GM12878 (cell line): ENCODE measurements at regions not wholly inside any gene's neighbourhood (a gene's known extent, or its start where the extent isn't known, plus 50 kb on each side); places are given as distances from the start of the nearest gene placed in this dataset.

Experiments used
- ATAC-seq: fragments of 200-7000 bp; cut with Tn5 transposase; 3 replicates; pipeline ENCODE4 v1.9.1; 2020; ENCODE audit warnings: mild to moderate bottlenecking, moderate library complexity
- BruUV-seq: library from RNA; stranded (reverse); fragments of 400-500 nt; replicated peaks from 2 replicates; lab custom pipeline; 2021; lab: Mats Ljungman, UMichigan
- CTCF ChIA-PET: fragments of 300-600 bp; sonication (Branson Sonifier 250); formaldehyde crosslinking; extraction: SDS; loops from one replicate; lab custom pipeline; 2021; ENCODE audit warnings: inconsistent platforms; lab: Yijun Ruan, JAX
- POLR2A ChIA-PET: fragments of 350-600 bp; formaldehyde crosslinking; extraction: SDS; loops from one replicate; lab custom pipeline; 2021; ENCODE audit warnings: inconsistent platforms; lab: Charles Lee
- RAD21 ChIA-PET: fragments of 300-600 bp; sonication (Branson Sonifier 250); formaldehyde crosslinking; loops from one replicate; lab custom pipeline; 2023; ENCODE audit warnings: antibody characterized with exemption; ENCODE audit not compliant: unreplicated experiment; lab: Charles Lee
- SMC1A ChIA-PET: fragments of 300-600 bp; sonication (Branson Sonifier 250); formaldehyde crosslinking; loops from one replicate; lab custom pipeline; 2023; ENCODE audit not compliant: unreplicated experiment, uncharacterized antibody; lab: Charles Lee
- DNase-seq: peaks from one replicate; pipeline ENCODE4 v3.0.0-alpha.2; 2011; ENCODE audit warnings: low read depth, low spot score
- FAIRE-seq: peaks from 3 replicates; lab custom pipeline; 2011; peaks lifted over from hg19 to GRCh38; lab: Jason Lieb, UNC
- H2AFZ ChIP-seq: 2 replicates; pipeline ENCODE4 v1.6.0; 2011; ENCODE audit warnings: low read depth, low read length, control low read depth; ENCODE audit not compliant: control insufficient read depth
- H3K27ac ChIP-seq: 2 replicates; pipeline ENCODE4 v1.5.1; 2011; ENCODE audit warnings: control low read depth; ENCODE audit not compliant: control insufficient read depth, insufficient read depth
- H3K27me3 ChIP-seq, 2 experiments: replicated peaks in 1 of 2; 2 replicates each; pipeline versions ENCODE4 v1.6.0 to v1.6.1; 2011; ENCODE audit warnings: low read length in 1 of 2; ENCODE audit not compliant: control insufficient read depth in 2 of 2, insufficient read depth in 2 of 2
- H3K36me3 ChIP-seq, 2 experiments: 2 replicates each; pipeline ENCODE4 v1.5.1; 2011; ENCODE audit warnings: low read length in 1 of 2; ENCODE audit not compliant: control insufficient read depth in 2 of 2, insufficient read depth in 2 of 2
- H3K4me1 ChIP-seq: 2 replicates; pipeline ENCODE4 v1.6.1; 2011; ENCODE audit warnings: mild to moderate bottlenecking, low read length, moderate library complexity, mixed read lengths; ENCODE audit not compliant: control insufficient read depth, insufficient read depth
- H3K4me2 ChIP-seq: 2 replicates; pipeline ENCODE4 v1.6.0; 2011; ENCODE audit warnings: control low read depth; ENCODE audit not compliant: control insufficient read depth, insufficient read depth
- H3K4me3 ChIP-seq: fragments of 200-600 bp; sonication (generic); 2 replicates; pipeline ENCODE4 v1.5.1; 2016
- H3K79me2 ChIP-seq: 2 replicates; pipeline ENCODE4 v1.6.0; 2011; ENCODE audit warnings: low read length; ENCODE audit not compliant: control insufficient read depth, insufficient read depth
- H3K9ac ChIP-seq: 2 replicates; pipeline ENCODE4 v1.8.0; 2011; ENCODE audit warnings: low read length, control low read depth, mixed read lengths; ENCODE audit not compliant: control insufficient read depth, insufficient read depth
- H3K9me3 ChIP-seq: replicated peaks from 3 replicates; pipeline ENCODE4 v1.5.1; 2011; ENCODE audit warnings: mild to moderate bottlenecking, low read length; ENCODE audit not compliant: control insufficient read depth, insufficient read depth
- H4K20me1 ChIP-seq: 2 replicates; pipeline ENCODE4 v1.6.0; 2011; ENCODE audit not compliant: control insufficient read depth, insufficient read depth
- HDAC2 ChIP-seq: fragments of 200-600 bp; sonication (generic); IDR thresholded peaks from 2 replicates; pipeline ENCODE4 v1.6.1; 2017
- KAT2A ChIP-seq: conservative IDR thresholded peaks from 2 replicates; pipeline ENCODE4 v1.6.1; 2011; ENCODE audit warnings: low read depth, low read length; ENCODE audit not compliant: control insufficient read depth
- PAX5 ChIP-seq: IDR thresholded peaks from 2 replicates; pipeline ENCODE4 v1.6.1; 2011; ENCODE audit warnings: low read depth, low read length, borderline replicate concordance
- RBBP5 ChIP-seq: fragments of 200-600 bp; sonication (generic); conservative IDR thresholded peaks from 2 replicates; pipeline ENCODE4 v1.6.1; 2016
- SRF ChIP-seq, 2 experiments: IDR thresholded peaks; 2 replicates each; pipeline ENCODE4 v1.6.1; 2011; ENCODE audit warnings: low read depth in 2 of 2, low read length in 2 of 2, mild to moderate bottlenecking in 1 of 2, moderate library complexity in 1 of 2
- WGBS: methylation state at CpG from one replicate; pipeline ENCODE4 v1.1.6; 2016; ENCODE audit warnings: low lambda C conversion rate; ENCODE audit not compliant: insufficient replicate concordance, insufficient coverage; ENCODE audit errors: missing lambda C conversion rate; 5-methylcytosine and 5-hydroxymethylcytosine counted together
- in situ Hi-C: fragments of 300-500 bp; cut with MboI; formaldehyde crosslinking; loops from 9 replicates; pipeline ENCODE4 v1.14.3; 2018; ENCODE audit warnings: mixed read lengths
- intact Hi-C: fragments of 100-400 bp; cut with micrococcal nuclease; formaldehyde crosslinking; loops from one replicate; pipeline ENCODE4 v1.14.2; 2022; ENCODE audit not compliant: unreplicated experiment
- TF ChIP-seq, protein P1 (sequence below): IDR thresholded peaks from 2 replicates; pipeline ENCODE4 v1.6.1; 2011; ENCODE audit warnings: low read depth, mild to moderate bottlenecking, low read length, moderate library complexity, borderline replicate concordance; ENCODE audit errors: extremely low read depth
- TF ChIP-seq, protein P2 (sequence below): fragments of 450-650 bp; IDR thresholded peaks from 2 replicates; pipeline ENCODE4 v1.6.1; 2017; ENCODE audit warnings: mild to moderate bottlenecking, moderate library complexity
- TF ChIP-seq, protein P3 (sequence below): IDR thresholded peaks from 2 replicates; pipeline ENCODE4 v1.6.1; 2012; ENCODE audit warnings: low read length, inconsistent platforms
- TF ChIP-seq, protein P4 (sequence below): fragments of 450-650 bp; IDR thresholded peaks from 2 replicates; pipeline ENCODE4 v1.6.1; 2018; ENCODE audit warnings: mild to moderate bottlenecking, low read depth, moderate library complexity; ENCODE audit not compliant: partially characterized antibody

DNA sequence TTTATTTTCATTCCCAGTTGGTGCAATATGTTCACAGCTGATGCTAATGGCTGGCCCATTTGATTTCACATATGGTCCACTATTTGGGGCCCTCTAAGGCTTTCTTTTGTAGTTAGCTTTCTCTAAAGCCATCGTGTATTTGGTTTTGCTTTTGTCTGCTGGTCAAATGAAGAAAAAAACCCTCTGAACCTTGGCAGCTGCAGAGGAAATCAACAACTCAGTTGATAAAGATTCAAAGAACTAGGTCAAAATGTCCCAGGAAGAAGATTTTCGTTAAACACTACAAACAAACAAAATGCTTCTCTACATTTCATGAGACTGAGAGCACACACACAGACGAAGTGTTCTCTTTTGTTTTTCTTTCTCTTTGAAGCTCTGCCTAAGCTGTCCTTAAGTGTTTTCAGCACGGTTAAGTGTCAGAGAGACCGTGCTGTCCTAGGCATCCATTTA is 655.0 kb downstream of the RWDD3 start:
- no peak for ATAC-seq
- H3K4me3 ChIP-seq: no peak overlapping the region
- FAIRE-seq: no peak
- BruUV-seq: no TSS peak
- no peaks in the 10 kb centered on the region for H3K4me1 ChIP-seq
- no peaks in the 10 kb centered on the region for H3K27me3 ChIP-seq
- no peak overlapping the region for H3K27ac ChIP-seq
- CTCF ChIA-PET: interaction anchor here (1.1 kb wide), 1 partner anchor 11 kb away, joined by 3 read pairs; no protein-coding TSS in a partner anchor
- H3K9ac ChIP-seq: no peak overlapping the region
- H4K20me1 ChIP-seq: no peaks in the 10 kb centered on the region
- intact Hi-C loops (no loop called here), in situ Hi-C loops (no loop called here)
- H3K36me3 ChIP-seq: no peaks in the 10 kb centered on the region
- no peak for TF ChIP-seq PAX5
- TF ChIP-seq, protein P1, sequence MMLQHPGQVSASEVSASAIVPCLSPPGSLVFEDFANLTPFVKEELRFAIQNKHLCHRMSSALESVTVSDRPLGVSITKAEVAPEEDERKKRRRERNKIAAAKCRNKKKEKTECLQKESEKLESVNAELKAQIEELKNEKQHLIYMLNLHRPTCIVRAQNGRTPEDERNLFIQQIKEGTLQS: no peak
- H2AFZ ChIP-seq: no peak overlapping the region
- RAD21 ChIA-PET: no interaction called here
- no peak for DNase-seq
- POLR2A ChIA-PET: no interaction called here
- no peaks in the 10 kb centered on the region for H3K9me3 ChIP-seq
- SMC1A ChIA-PET: no interaction called here
- 3% methylated on average over 5 of the region's 5 CpGs for WGBS
- H3K79me2 ChIP-seq: no peaks in the 10 kb centered on the region
- H3K4me2 ChIP-seq: no peak overlapping the region

DNA sequence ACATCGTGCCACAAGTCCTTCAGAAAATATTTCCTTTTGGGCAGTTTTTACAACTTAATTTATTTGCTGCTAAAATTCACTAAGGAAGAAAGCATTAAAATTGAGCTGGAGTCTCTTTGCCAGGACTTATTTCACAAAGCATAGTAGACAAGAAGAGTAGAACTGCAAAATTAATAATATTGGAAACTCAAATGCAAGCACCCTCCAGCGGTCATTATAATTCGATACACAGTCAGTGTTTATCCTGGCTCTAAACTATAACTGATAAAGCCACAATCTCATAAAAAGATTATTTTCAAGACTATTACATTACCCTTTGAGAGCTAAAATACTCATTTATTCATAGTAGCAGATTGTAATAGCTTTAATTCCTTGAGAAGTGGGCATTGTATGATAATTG is 655.4 kb downstream of the RWDD3 start:
- Histone ChIP-seq H3K4me3 (no peak overlapping the region), H3K79me2 (no peaks in the 10 kb centered on the region), H3K4me1 (no peaks in the 10 kb centered on the region), H3K4me2 (no peak overlapping the region), H3K27me3 (no peaks in the 10 kb centered on the region), H3K27ac (no peak overlapping the region), H3K36me3 (no peaks in the 10 kb centered on the region), H3K9me3 (no peaks in the 10 kb centered on the region), H3K9ac (no peak overlapping the region), H4K20me1 (no peaks in the 10 kb centered on the region), H2AFZ (no peak overlapping the region)
- FAIRE-seq (no peak), DNase-seq (no peak), ATAC-seq (no peak)
- WGBS: 39% methylated on average over 3 of the region's 3 CpGs
- no TSS peak for BruUV-seq
- POLR2A ChIA-PET: no interaction called here
- SMC1A ChIA-PET: no interaction called here
- intact Hi-C loops: no loop called here
- RAD21 ChIA-PET: no interaction called here
- CTCF ChIA-PET: no interaction called here
- in situ Hi-C loops: no loop called here
- TF ChIP-seq KAT2A (no peak), SRF (IDR thresholded peaks at IDR 0.05; ENCODE audit: low read depth in 2 of 2, low read length in 2 of 2) (no peak), RBBP5 (no peak), HDAC2 (no peak)
- TF ChIP-seq, protein P2, sequence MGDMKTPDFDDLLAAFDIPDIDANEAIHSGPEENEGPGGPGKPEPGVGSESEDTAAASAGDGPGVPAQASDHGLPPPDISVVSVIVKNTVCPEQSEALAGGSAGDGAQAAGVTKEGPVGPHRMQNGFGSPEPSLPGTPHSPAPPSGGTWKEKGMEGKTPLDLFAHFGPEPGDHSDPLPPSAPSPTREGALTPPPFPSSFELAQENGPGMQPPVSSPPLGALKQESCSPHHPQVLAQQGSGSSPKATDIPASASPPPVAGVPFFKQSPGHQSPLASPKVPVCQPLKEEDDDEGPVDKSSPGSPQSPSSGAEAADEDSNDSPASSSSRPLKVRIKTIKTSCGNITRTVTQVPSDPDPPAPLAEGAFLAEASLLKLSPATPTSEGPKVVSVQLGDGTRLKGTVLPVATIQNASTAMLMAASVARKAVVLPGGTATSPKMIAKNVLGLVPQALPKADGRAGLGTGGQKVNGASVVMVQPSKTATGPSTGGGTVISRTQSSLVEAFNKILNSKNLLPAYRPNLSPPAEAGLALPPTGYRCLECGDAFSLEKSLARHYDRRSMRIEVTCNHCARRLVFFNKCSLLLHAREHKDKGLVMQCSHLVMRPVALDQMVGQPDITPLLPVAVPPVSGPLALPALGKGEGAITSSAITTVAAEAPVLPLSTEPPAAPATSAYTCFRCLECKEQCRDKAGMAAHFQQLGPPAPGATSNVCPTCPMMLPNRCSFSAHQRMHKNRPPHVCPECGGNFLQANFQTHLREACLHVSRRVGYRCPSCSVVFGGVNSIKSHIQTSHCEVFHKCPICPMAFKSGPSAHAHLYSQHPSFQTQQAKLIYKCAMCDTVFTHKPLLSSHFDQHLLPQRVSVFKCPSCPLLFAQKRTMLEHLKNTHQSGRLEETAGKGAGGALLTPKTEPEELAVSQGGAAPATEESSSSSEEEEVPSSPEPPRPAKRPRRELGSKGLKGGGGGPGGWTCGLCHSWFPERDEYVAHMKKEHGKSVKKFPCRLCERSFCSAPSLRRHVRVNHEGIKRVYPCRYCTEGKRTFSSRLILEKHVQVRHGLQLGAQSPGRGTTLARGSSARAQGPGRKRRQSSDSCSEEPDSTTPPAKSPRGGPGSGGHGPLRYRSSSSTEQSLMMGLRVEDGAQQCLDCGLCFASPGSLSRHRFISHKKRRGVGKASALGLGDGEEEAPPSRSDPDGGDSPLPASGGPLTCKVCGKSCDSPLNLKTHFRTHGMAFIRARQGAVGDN: no peak
- TF ChIP-seq, protein P3, sequence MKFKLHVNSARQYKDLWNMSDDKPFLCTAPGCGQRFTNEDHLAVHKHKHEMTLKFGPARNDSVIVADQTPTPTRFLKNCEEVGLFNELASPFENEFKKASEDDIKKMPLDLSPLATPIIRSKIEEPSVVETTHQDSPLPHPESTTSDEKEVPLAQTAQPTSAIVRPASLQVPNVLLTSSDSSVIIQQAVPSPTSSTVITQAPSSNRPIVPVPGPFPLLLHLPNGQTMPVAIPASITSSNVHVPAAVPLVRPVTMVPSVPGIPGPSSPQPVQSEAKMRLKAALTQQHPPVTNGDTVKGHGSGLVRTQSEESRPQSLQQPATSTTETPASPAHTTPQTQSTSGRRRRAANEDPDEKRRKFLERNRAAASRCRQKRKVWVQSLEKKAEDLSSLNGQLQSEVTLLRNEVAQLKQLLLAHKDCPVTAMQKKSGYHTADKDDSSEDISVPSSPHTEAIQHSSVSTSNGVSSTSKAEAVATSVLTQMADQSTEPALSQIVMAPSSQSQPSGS: no peak
- TF ChIP-seq, protein P4, sequence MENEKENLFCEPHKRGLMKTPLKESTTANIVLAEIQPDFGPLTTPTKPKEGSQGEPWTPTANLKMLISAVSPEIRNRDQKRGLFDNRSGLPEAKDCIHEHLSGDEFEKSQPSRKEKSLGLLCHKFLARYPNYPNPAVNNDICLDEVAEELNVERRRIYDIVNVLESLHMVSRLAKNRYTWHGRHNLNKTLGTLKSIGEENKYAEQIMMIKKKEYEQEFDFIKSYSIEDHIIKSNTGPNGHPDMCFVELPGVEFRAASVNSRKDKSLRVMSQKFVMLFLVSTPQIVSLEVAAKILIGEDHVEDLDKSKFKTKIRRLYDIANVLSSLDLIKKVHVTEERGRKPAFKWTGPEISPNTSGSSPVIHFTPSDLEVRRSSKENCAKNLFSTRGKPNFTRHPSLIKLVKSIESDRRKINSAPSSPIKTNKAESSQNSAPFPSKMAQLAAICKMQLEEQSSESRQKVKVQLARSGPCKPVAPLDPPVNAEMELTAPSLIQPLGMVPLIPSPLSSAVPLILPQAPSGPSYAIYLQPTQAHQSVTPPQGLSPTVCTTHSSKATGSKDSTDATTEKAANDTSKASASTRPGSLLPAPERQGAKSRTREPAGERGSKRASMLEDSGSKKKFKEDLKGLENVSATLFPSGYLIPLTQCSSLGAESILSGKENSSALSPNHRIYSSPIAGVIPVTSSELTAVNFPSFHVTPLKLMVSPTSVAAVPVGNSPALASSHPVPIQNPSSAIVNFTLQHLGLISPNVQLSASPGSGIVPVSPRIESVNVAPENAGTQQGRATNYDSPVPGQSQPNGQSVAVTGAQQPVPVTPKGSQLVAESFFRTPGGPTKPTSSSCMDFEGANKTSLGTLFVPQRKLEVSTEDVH: no peak
